ENCODE measurements at regions not wholly inside any gene's neighbourhood (a gene's known extent, or its start where the extent isn't known, plus 50 kb on each side); places are given as distances from the start of the nearest gene placed in this dataset.
"Not testable (repeated sequence)": the region's sequence is repeated elsewhere in the genome, so short reads cannot be mapped to it uniquely, and the experiment has no call there.

- peaks cover 9% of the 10 kb centered on the region for H3K27me3 Mint-ChIP-seq (ENCODE audit: insufficient read depth)
- peaks cover 34% of the 10 kb centered on the region for H3K4me1 Mint-ChIP-seq (ENCODE audit: low read depth)
- peak; percentile 88 for DNase-seq
- TF ChIP-seq CTCF (IDR thresholded peaks at IDR 0.05), result peak; percentile 37
- peaks cover 9% of the 10 kb centered on the region for H3K9me3 Mint-ChIP-seq
- peak overlapping the region; percentile 68; the same call in 1 of the 2 replicates for H3K4me3 Mint-ChIP-seq
- H3K27ac Mint-ChIP-seq, result peak overlapping the region; percentile 94
- no peaks in the 10 kb centered on the region for H3K36me3 Mint-ChIP-seq (ENCODE audit: low read depth)
Measured at GRCh38 chr14:99035712-99036610, 236.0 kb downstream of the BCL11B start.

GRCh38 chr14:99036611-99037293 is 235.2 kb downstream of the BCL11B start:
- Mint-ChIP-seq H3K27ac (peak overlapping the region; percentile 94), H3K9me3 (peaks cover 9% of the 10 kb centered on the region), H3K27me3 (ENCODE audit: insufficient read depth) (peaks cover 9% of the 10 kb centered on the region), H3K4me1 (ENCODE audit: low read depth) (peaks cover 40% of the 10 kb centered on the region), H3K4me3 (peak overlapping the region; percentile 68; the same call in 1 of the 2 replicates), H3K36me3 (ENCODE audit: low read depth) (no peaks in the 10 kb centered on the region)
- no peak for TF ChIP-seq CTCF (IDR thresholded peaks at IDR 0.05)
- no peak for DNase-seq

GRCh38 chr14:99037326-99037725 is 234.7 kb downstream of the BCL11B start:
- H3K27me3 Mint-ChIP-seq (ENCODE audit: insufficient read depth), result not testable (repeated sequence)

GRCh38 chr14:99037777-99038430 is 234.1 kb downstream of the BCL11B start:
- H3K4me3 Mint-ChIP-seq, result no peak overlapping the region
- peaks cover 40% of the 10 kb centered on the region for H3K4me1 Mint-ChIP-seq (ENCODE audit: low read depth)
- DNase-seq, result no peak
- no peaks in the 10 kb centered on the region for H3K36me3 Mint-ChIP-seq (ENCODE audit: low read depth)
- H3K27me3 Mint-ChIP-seq (ENCODE audit: insufficient read depth), result peaks cover 5% of the 10 kb centered on the region
- peaks cover 9% of the 10 kb centered on the region for H3K9me3 Mint-ChIP-seq
- peak overlapping the region; percentile 39; the same call in 1 of the 2 replicates for H3K27ac Mint-ChIP-seq
- TF ChIP-seq CTCF (IDR thresholded peaks at IDR 0.05), result peak; percentile 61

More at GRCh38 chr14:99037326-99037725, 234.7 kb downstream of the BCL11B start:
- Mint-ChIP-seq H3K27ac (peak overlapping the region; percentile 39; the same call in 1 of the 2 replicates), H3K4me1 (ENCODE audit: low read depth) (peaks cover 40% of the 10 kb centered on the region)
- H3K9me3 Mint-ChIP-seq; H3K36me3 Mint-ChIP-seq (ENCODE audit: low read depth); DNase-seq; H3K4me3 Mint-ChIP-seq: not testable (repeated sequence)

GRCh38 chr14:99038431-99038820 is 233.6 kb downstream of the BCL11B start:
- Mint-ChIP-seq H3K9me3 (peaks cover 9% of the 10 kb centered on the region), H3K36me3 (ENCODE audit: low read depth) (no peaks in the 10 kb centered on the region), H3K27ac (peak overlapping the region; percentile 39), H3K4me1 (ENCODE audit: low read depth) (peaks cover 40% of the 10 kb centered on the region), H3K4me3 (no peak overlapping the region), H3K27me3 (ENCODE audit: insufficient read depth) (peaks cover 5% of the 10 kb centered on the region)
- no peak for TF ChIP-seq CTCF (IDR thresholded peaks at IDR 0.05)
- peak; percentile 43 for DNase-seq
